Neural progenitor cell (in vitro differentiated cells): ENCODE measurements at regions not wholly inside any gene's neighbourhood (a gene's known extent, or its start where the extent isn't known, plus 50 kb on each side); places are given as distances from the start of the nearest gene placed in this dataset. TPM values are rescaled to one million over a fixed set of nuclear protein-coding genes. Genes with fewer than 3 reads are reported as not detected.

Experiments
- DNase-seq: peaks from one replicate; pipeline ENCODE4 v3.0.0-alpha.2; 2016; ENCODE audit warnings: low spot score
- H2AFZ ChIP-seq: fragments of 200-600 bp; sonication (generic); replicated peaks from 2 replicates; pipeline ENCODE4 v1.6.1; 2016; ENCODE audit warnings: antibody characterized with exemption
- H3F3A ChIP-seq: fragments of 200-600 bp; sonication (generic); 2 replicates; pipeline ENCODE4 v1.6.1; 2016; ENCODE audit warnings: antibody characterized with exemption, low read depth
- H3K27ac ChIP-seq: fragments of 200-600 bp; sonication (generic); 2 replicates; pipeline ENCODE4 v1.5.1; 2016; ENCODE audit warnings: mild to moderate bottlenecking
- H3K27me3 ChIP-seq: fragments of 200-600 bp; sonication (generic); 2 replicates; pipeline ENCODE4 v1.6.1; 2016; ENCODE audit warnings: mild to moderate bottlenecking, moderate library complexity
- H3K36me3 ChIP-seq: fragments of 200-600 bp; sonication (generic); 2 replicates; pipeline ENCODE4 v1.5.1; 2016
- H3K4me1 ChIP-seq: fragments of 200-600 bp; sonication (generic); 2 replicates; pipeline ENCODE4 v1.6.1; 2016; ENCODE audit warnings: mixed run types
- H3K4me2 ChIP-seq: fragments of 200-600 bp; sonication (generic); 2 replicates; pipeline ENCODE4 v1.6.1; 2016
- H3K4me3 ChIP-seq: fragments of 200-600 bp; sonication (generic); 2 replicates; pipeline ENCODE4 v1.5.1; 2016
- H3K79me2 ChIP-seq: fragments of 200-600 bp; sonication (generic); 2 replicates; pipeline ENCODE4 v1.6.1; 2016; ENCODE audit warnings: low read depth
- H3K9ac ChIP-seq: fragments of 200-600 bp; sonication (generic); 2 replicates; pipeline ENCODE4 v1.6.1; 2016
- H3K9me3 ChIP-seq: fragments of 200-600 bp; sonication (generic); 2 replicates; pipeline ENCODE4 v1.5.1; 2016; ENCODE audit warnings: low read depth
- H4K20me1 ChIP-seq: fragments of 200-600 bp; sonication (generic); 2 replicates; pipeline ENCODE4 v1.6.1; 2016; ENCODE audit warnings: low read depth
- H3K27ac Mint-ChIP-seq: 3 replicates; pipeline ENCODE4 v1.8.0; 2021; ENCODE audit warnings: mixed read lengths
- H3K27me3 Mint-ChIP-seq: 2 replicates; pipeline ENCODE4 v1.8.0; 2022; ENCODE audit warnings: low read depth, mild to moderate bottlenecking, inconsistent platforms, moderate library complexity, mixed read lengths; ENCODE audit not compliant: insufficient read depth
- H3K36me3 Mint-ChIP-seq: 3 replicates; pipeline ENCODE4 v1.8.0; 2021; ENCODE audit warnings: mixed read lengths
- H3K4me1 Mint-ChIP-seq: 3 replicates; pipeline ENCODE4 v1.8.0; 2021; ENCODE audit warnings: mixed read lengths
- H3K4me3 Mint-ChIP-seq: 3 replicates; pipeline ENCODE4 v1.8.0; 2021; ENCODE audit warnings: mild to moderate bottlenecking, moderate library complexity, mixed read lengths
- H3K9me3 Mint-ChIP-seq: 3 replicates; pipeline ENCODE4 v1.8.0; 2020; ENCODE audit warnings: mixed read lengths
- EZH2 ChIP-seq: fragments of 200-600 bp; sonication (generic); IDR thresholded peaks from 2 replicates; pipeline ENCODE4 v1.6.1; 2017; ENCODE audit warnings: antibody characterized with exemption, mild to moderate bottlenecking, moderate library complexity
- EZH2phosphoT487 ChIP-seq: fragments of 200-600 bp; sonication (generic); IDR thresholded peaks from 2 replicates; pipeline ENCODE4 v1.6.1; 2017; ENCODE audit warnings: antibody characterized with exemption
- microRNA-seq: library from miRNA; unstranded; fragments of <30 nt; microRNA quantifications from one replicate; pipeline ENCODE4, GENCODE V29; 2016
- small RNA-seq: library from RNA; depleted of rRNA; stranded (forward); fragments of <200 nt; gene quantifications from one replicate; pipeline ENCODE3, GENCODE V24; 2015
- TF ChIP-seq, protein P1 (sequence below): fragments of 200-600 bp; sonication (generic); IDR thresholded peaks from 2 replicates; pipeline ENCODE4 v1.5.1; 2017; ENCODE audit warnings: antibody characterized with exemption, mild to moderate bottlenecking

DNA sequence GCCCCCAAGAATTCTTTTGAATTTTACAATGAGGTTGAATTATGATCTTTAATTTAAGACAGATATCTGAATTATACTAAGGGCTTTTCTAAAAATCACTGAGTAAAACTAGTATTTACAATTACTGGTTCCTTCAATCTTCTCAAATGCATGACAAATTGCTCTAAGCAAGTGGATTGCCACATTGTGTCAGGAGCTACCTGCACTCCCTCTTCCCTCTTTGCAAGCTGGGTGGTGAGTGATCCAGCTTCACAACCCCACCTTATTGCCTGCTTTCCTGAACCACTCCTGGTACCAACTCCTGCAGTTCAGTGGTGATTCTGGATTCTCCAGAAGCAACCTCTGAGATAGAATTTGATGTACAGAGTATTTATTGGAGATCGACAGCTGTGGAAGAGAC is 49.9 kb upstream of the SERP2 start:
- H3K36me3 Mint-ChIP-seq, result no peaks in the 10 kb centered on the region
- H3K27me3 ChIP-seq, result no peaks in the 10 kb centered on the region
- H3K27me3 Mint-ChIP-seq, result peaks cover 18% of the 10 kb centered on the region
- no peak overlapping the region for H3K4me3 Mint-ChIP-seq
- no peaks in the 10 kb centered on the region for H3F3A ChIP-seq
- no peak overlapping the region for H3K9ac ChIP-seq
- H3K4me1 Mint-ChIP-seq, result no peaks in the 10 kb centered on the region
- H2AFZ ChIP-seq, result no peak overlapping the region
- H3K4me1 ChIP-seq, result no peaks in the 10 kb centered on the region
- no peak for DNase-seq
- no peaks in the 10 kb centered on the region for H3K9me3 ChIP-seq
- no peaks in the 10 kb centered on the region for H3K79me2 ChIP-seq
- no peak overlapping the region for H3K27ac ChIP-seq
- no peak overlapping the region for H3K27ac Mint-ChIP-seq
- H3K9me3 Mint-ChIP-seq, result peaks cover 22% of the 10 kb centered on the region
- TF ChIP-seq, protein P1, sequence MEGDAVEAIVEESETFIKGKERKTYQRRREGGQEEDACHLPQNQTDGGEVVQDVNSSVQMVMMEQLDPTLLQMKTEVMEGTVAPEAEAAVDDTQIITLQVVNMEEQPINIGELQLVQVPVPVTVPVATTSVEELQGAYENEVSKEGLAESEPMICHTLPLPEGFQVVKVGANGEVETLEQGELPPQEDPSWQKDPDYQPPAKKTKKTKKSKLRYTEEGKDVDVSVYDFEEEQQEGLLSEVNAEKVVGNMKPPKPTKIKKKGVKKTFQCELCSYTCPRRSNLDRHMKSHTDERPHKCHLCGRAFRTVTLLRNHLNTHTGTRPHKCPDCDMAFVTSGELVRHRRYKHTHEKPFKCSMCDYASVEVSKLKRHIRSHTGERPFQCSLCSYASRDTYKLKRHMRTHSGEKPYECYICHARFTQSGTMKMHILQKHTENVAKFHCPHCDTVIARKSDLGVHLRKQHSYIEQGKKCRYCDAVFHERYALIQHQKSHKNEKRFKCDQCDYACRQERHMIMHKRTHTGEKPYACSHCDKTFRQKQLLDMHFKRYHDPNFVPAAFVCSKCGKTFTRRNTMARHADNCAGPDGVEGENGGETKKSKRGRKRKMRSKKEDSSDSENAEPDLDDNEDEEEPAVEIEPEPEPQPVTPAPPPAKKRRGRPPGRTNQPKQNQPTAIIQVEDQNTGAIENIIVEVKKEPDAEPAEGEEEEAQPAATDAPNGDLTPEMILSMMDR, result no peak
- TF ChIP-seq EZH2 (no peak), EZH2phosphoT487 (no peak)
- H3K36me3 ChIP-seq, result no peaks in the 10 kb centered on the region
- H3K4me2 ChIP-seq, result no peak overlapping the region
- H4K20me1 ChIP-seq, result no peaks in the 10 kb centered on the region
- no peak overlapping the region for H3K4me3 ChIP-seq

Small RNA genes in the stretch of these regions (microRNA-seq; reads per million reads assigned to microRNA genes)
- gene MIR8079, result not detected

Small RNA genes in the stretch of these regions (small RNA-seq; reads per million reads assigned to genes)
- not detected for gene MIR8079
